Activated T-cell treated with anti-CD3 and anti-CD28 coated beads for 4 hours (primary cell): ENCODE measurements at regions not wholly inside any gene's neighbourhood (a gene's known extent, or its start where the extent isn't known, plus 50 kb on each side); places are given as distances from the start of the nearest gene placed in this dataset.
"Not testable (repeated sequence)": the region's sequence is repeated elsewhere in the genome, so short reads cannot be mapped to it uniquely, and the experiment has no call there.

Experiments
- DNase-seq: peaks from one replicate; pipeline ENCODE4 v3.0.0-alpha.2; 2020

- DNase-seq = no peak
Measured at GRCh38 chr3:194931347-194931746, 245.7 kb downstream of the FAM43A start.

- DNase-seq = no peak
Measured at GRCh38 chr3:194931865-194932264, 246.2 kb downstream of the FAM43A start.

- DNase-seq = no peak
Measured at GRCh38 chr3:194933465-194933864, 247.8 kb downstream of the FAM43A start.

- no peak for DNase-seq
Measured at GRCh38 chr3:194935061-194935460, 249.4 kb downstream of the FAM43A start.

- DNase-seq = no peak
Measured at GRCh38 chr3:194935632-194936470, 250.2 kb downstream of the FAM43A start.

- DNase-seq = no peak
Measured at GRCh38 chr3:194936659-194937058, 251.0 kb downstream of the FAM43A start.

- no peak for DNase-seq
Measured at GRCh38 chr3:194937144-194937543, 251.5 kb downstream of the FAM43A start.

- DNase-seq = no peak
Measured at GRCh38 chr3:194937882-194938321, 252.2 kb downstream of the FAM43A start.

GRCh38 chr3:194938845-194939531 lies 253.3 kb downstream of the FAM43A start:
- no peak for DNase-seq

- DNase-seq = no peak
Measured at GRCh38 chr3:194939532-194939909, 253.8 kb downstream of the FAM43A start.

- DNase-seq = no peak
Measured at GRCh38 chr3:194939949-194940770, 254.5 kb downstream of the FAM43A start.

GRCh38 chr3:194941360-194941955 lies 255.8 kb downstream of the FAM43A start:
- DNase-seq = no peak

- DNase-seq = no peak
Measured at GRCh38 chr3:194941956-194942511, 256.4 kb downstream of the FAM43A start.

GRCh38 chr3:194944526-194944925 lies 258.8 kb downstream of the FAM43A start:
- DNase-seq = no peak

GRCh38 chr3:194945508-194945907 lies 259.8 kb downstream of the FAM43A start:
- DNase-seq = no peak

GRCh38 chr3:194946091-194946490 lies 260.4 kb downstream of the FAM43A start:
- no peak for DNase-seq

GRCh38 chr3:194949592-194949991 lies 263.9 kb downstream of the FAM43A start:
- no peak for DNase-seq

GRCh38 chr3:194950906-194951628 lies 265.4 kb downstream of the FAM43A start:
- DNase-seq = no peak

- not testable (repeated sequence) for DNase-seq
Measured at GRCh38 chr3:194951629-194951920, 265.9 kb downstream of the FAM43A start.

GRCh38 chr3:194951931-194952582 lies 266.4 kb downstream of the FAM43A start:
- no peak for DNase-seq

- DNase-seq = no peak
Measured at GRCh38 chr3:194952841-194953241, 267.2 kb downstream of the FAM43A start.

- no peak for DNase-seq
Measured at GRCh38 chr3:194953291-194953690, 267.6 kb downstream of the FAM43A start.
